Keratinocyte (primary cell): ENCODE measurements at regions not wholly inside any gene's neighbourhood (a gene's known extent, or its start where the extent isn't known, plus 50 kb on each side); places are given as distances from the start of the nearest gene placed in this dataset.
"Not testable (repeated sequence)": the region's sequence is repeated elsewhere in the genome, so short reads cannot be mapped to it uniquely, and the experiment has no call there.

Experiments used
- DNase-seq: peaks from one replicate; pipeline ENCODE4 v3.0.0-alpha.2; 2011; ENCODE audit warnings: low read depth, missing footprints, low spot score
- FAIRE-seq: peaks from 2 replicates; lab custom pipeline; 2011; peaks lifted over from hg19 to GRCh38; lab: Jason Lieb, UNC
- H2AFZ ChIP-seq: 2 replicates; pipeline ENCODE4 v1.6.0; 2012; ENCODE audit warnings: low read length, control low read depth, inconsistent platforms; ENCODE audit not compliant: control insufficient read depth
- H3K27ac ChIP-seq: 2 replicates; pipeline ENCODE4 v1.5.1; 2011; ENCODE audit warnings: low read length; ENCODE audit not compliant: control insufficient read depth, insufficient read depth
- H3K27me3 ChIP-seq: 3 replicates; pipeline ENCODE4 v1.6.0; 2011; ENCODE audit warnings: low read length; ENCODE audit not compliant: control insufficient read depth, insufficient read depth; ENCODE audit errors: extremely low read depth
- H3K36me3 ChIP-seq, 2 experiments: 2 replicates in 1 of 2; 3 replicates in 1 of 2; pipeline ENCODE4 v1.5.1; 2011; ENCODE audit warnings: low read length in 2 of 2, mild to moderate bottlenecking in 1 of 2; ENCODE audit not compliant: control insufficient read depth in 2 of 2, insufficient read depth in 2 of 2; ENCODE audit errors: extremely low read depth in 1 of 2
- H3K4me1 ChIP-seq: 3 replicates; pipeline ENCODE4 v1.5.1; 2011; ENCODE audit warnings: low read length; ENCODE audit not compliant: control insufficient read depth, insufficient read depth; ENCODE audit errors: extremely low read depth
- H3K4me2 ChIP-seq: 3 replicates; pipeline ENCODE4 v1.6.0; 2011; ENCODE audit warnings: low read depth, low read length; ENCODE audit not compliant: control insufficient read depth, insufficient read depth; ENCODE audit errors: extremely low read depth
- H3K4me3 ChIP-seq, 3 experiments: fragments of 200-600 bp in 1 of 3; sonication (generic) in 1 of 3; 2 replicates in 2 of 3; 3 replicates in 1 of 3; pipeline ENCODE4 v1.5.1; 2011 to 2016; ENCODE audit warnings: low read length in 3 of 3, mild to moderate bottlenecking in 3 of 3, control low read depth in 2 of 3, inconsistent platforms in 1 of 3, low read depth in 1 of 3, mixed read lengths in 1 of 3, mixed run types in 1 of 3, moderate library complexity in 1 of 3; ENCODE audit not compliant: control insufficient read depth in 2 of 3, insufficient read depth in 2 of 3; ENCODE audit errors: extremely low read depth in 1 of 3
- H3K79me2 ChIP-seq: 2 replicates; pipeline ENCODE4 v1.6.0; 2012; ENCODE audit warnings: low read length; ENCODE audit not compliant: control insufficient read depth, insufficient read depth
- H3K9ac ChIP-seq: 3 replicates; pipeline ENCODE4 v1.6.0; 2011; ENCODE audit warnings: low read length; ENCODE audit not compliant: control insufficient read depth, insufficient read depth; ENCODE audit errors: extremely low read depth
- H3K9me1 ChIP-seq: 3 replicates; pipeline ENCODE4 v1.6.0; 2011; ENCODE audit warnings: low read length; ENCODE audit not compliant: control insufficient read depth, insufficient read depth; ENCODE audit errors: extremely low read depth
- H3K9me3 ChIP-seq: 2 replicates; pipeline ENCODE4 v1.5.1; 2012; ENCODE audit warnings: low read depth, low read length; ENCODE audit not compliant: control insufficient read depth
- H4K20me1 ChIP-seq: 3 replicates; pipeline ENCODE4 v1.6.0; 2011; ENCODE audit warnings: low read length; ENCODE audit not compliant: control insufficient read depth, insufficient read depth; ENCODE audit errors: extremely low read depth
- EZH2 ChIP-seq: IDR thresholded peaks from one replicate; pipeline ENCODE4 v1.6.1; 2012; ENCODE audit warnings: inconsistent platforms, mild to moderate bottlenecking, low read length, moderate library complexity
- dilution Hi-C: fragments of 300-500 bp; cut with MboI; formaldehyde crosslinking; loops from one replicate; pipeline ENCODE4 v1.7.0; 2020; ENCODE audit warnings: low sequenced_read_pairs; ENCODE audit not compliant: extremely low pct_ligation_motif_present
- TF ChIP-seq, protein P1 (sequence below), 3 experiments: IDR thresholded peaks in 1 of 3; conservative IDR thresholded peaks in 1 of 3; optimal IDR thresholded peaks in 1 of 3; 2 replicates in 2 of 3; 3 replicates in 1 of 3; pipeline versions ENCODE3 to v1.5.1; 2011; ENCODE audit warnings: low read length in 3 of 3, mild to moderate bottlenecking in 3 of 3, moderate library complexity in 2 of 3, control low read depth in 1 of 3, inconsistent platforms in 1 of 3; ENCODE audit not compliant: insufficient read depth in 2 of 3; ENCODE audit errors: extremely low read depth in 1 of 3

- Histone ChIP-seq H3K79me2 (no peaks in the 10 kb centered on the region), H3K4me3 (no peak overlapping the region), H3K9me1 (no peaks in the 10 kb centered on the region), H4K20me1 (no peaks in the 10 kb centered on the region), H3K4me2 (no peak overlapping the region), H3K4me1 (no peaks in the 10 kb centered on the region), H3K36me3 (no peaks in the 10 kb centered on the region), H3K9me3 (no peaks in the 10 kb centered on the region), H2AFZ (peak overlapping the region; percentile 6), H3K27me3 (no peaks in the 10 kb centered on the region), H3K9ac (no peak overlapping the region), H3K27ac (no peak overlapping the region)
- FAIRE-seq (no peak), DNase-seq (no peak)
- TF ChIP-seq, protein P1, sequence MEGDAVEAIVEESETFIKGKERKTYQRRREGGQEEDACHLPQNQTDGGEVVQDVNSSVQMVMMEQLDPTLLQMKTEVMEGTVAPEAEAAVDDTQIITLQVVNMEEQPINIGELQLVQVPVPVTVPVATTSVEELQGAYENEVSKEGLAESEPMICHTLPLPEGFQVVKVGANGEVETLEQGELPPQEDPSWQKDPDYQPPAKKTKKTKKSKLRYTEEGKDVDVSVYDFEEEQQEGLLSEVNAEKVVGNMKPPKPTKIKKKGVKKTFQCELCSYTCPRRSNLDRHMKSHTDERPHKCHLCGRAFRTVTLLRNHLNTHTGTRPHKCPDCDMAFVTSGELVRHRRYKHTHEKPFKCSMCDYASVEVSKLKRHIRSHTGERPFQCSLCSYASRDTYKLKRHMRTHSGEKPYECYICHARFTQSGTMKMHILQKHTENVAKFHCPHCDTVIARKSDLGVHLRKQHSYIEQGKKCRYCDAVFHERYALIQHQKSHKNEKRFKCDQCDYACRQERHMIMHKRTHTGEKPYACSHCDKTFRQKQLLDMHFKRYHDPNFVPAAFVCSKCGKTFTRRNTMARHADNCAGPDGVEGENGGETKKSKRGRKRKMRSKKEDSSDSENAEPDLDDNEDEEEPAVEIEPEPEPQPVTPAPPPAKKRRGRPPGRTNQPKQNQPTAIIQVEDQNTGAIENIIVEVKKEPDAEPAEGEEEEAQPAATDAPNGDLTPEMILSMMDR (optimal IDR thresholded peaks at IDR 0.05 in 1 of 3, IDR thresholded peaks at IDR 0.05 in 1 of 3, conservative IDR thresholded peaks at IDR 0.05 in 1 of 3; ENCODE audit: extremely low read depth in 1 of 3, insufficient read depth in 2 of 3, low read length in 3 of 3), result no peak
- no peak for TF ChIP-seq EZH2
- dilution Hi-C loops, result no loop called here
Observed at GRCh38 chr2:215260097-215260677, 51.7 kb upstream of the ATIC start.

GRCh38 chr2:215249501-215249900 lies 62.4 kb upstream of the ATIC start:
- TF ChIP-seq EZH2, result no peak
- TF ChIP-seq, protein P1 (optimal IDR thresholded peaks at IDR 0.05 in 1 of 3, IDR thresholded peaks at IDR 0.05 in 1 of 3, conservative IDR thresholded peaks at IDR 0.05 in 1 of 3; ENCODE audit: extremely low read depth in 1 of 3, insufficient read depth in 2 of 3, low read length in 3 of 3), result no peak
- dilution Hi-C loops, result no loop called here
- no peaks in the 10 kb centered on the region for H3K27me3 ChIP-seq
- H2AFZ ChIP-seq, result no peak overlapping the region
- no peaks in the 10 kb centered on the region for H3K36me3 ChIP-seq
- H3K9me3 ChIP-seq, result no peaks in the 10 kb centered on the region
- H4K20me1 ChIP-seq, result no peaks in the 10 kb centered on the region
- H3K4me3 ChIP-seq, result no peak overlapping the region
- H3K4me1 ChIP-seq, result no peaks in the 10 kb centered on the region
- no peak for DNase-seq
- FAIRE-seq, result no peak
- H3K79me2 ChIP-seq, result no peaks in the 10 kb centered on the region
- H3K27ac ChIP-seq, result no peak overlapping the region
- H3K4me2 ChIP-seq, result no peak overlapping the region
- no peaks in the 10 kb centered on the region for H3K9me1 ChIP-seq
- H3K9ac ChIP-seq, result no peak overlapping the region

DNA sequence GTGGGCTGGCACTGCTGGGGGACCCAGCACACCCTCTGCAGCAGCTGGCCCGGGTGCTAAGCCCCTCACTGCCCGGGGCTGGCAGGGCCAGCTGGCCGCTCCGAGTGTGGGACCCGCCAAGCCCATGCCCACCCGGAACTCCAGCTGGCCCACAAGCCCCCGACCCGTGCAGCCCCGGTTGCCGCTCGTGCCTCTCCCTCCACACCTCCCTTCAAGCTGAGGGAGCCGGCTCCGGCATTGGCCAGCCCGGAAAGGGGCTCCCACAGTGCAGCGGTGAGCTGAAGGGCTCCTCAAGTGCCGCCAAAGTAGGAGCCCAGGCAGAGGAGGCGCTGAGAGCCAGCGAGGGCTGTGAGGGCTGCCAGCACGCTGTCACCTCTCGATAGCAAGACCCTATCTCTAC lies 65.9 kb upstream of the ATIC start:
- H3K9me1 ChIP-seq, H3K4me3 ChIP-seq, H3K9me3 ChIP-seq, dilution Hi-C loops, H3K4me2 ChIP-seq, H3K4me1 ChIP-seq, H3K79me2 ChIP-seq, H3K36me3 ChIP-seq, H3K9ac ChIP-seq, H4K20me1 ChIP-seq, DNase-seq, H3K27me3 ChIP-seq, H3K27ac ChIP-seq, FAIRE-seq, H2AFZ ChIP-seq: not testable (repeated sequence)
